ENCODE measurements at regions not wholly inside any gene's neighbourhood (a gene's known extent, or its start where the extent isn't known, plus 50 kb on each side); places are given as distances from the start of the nearest gene placed in this dataset.

DNA sequence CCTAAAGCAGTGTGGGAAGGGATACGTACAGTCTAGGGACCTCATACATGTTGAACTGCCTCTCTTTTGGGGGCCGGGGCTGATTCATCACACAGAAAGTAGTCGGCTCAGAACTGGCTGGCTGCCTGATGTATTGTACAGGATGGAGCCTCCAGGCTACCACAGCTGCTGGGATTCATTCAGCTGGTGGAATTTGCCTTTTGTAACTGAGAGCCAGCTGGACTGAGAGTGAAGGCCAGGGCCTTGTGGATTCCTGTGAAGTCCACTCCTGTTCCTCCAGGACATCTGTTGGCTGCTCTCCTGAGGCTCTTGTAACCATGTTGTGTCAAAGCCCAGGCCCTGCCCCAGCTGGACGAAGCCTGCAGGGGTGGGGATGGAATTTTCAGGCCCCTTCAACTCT is 116.3 kb upstream of the PRICKLE1 start:
- TF ChIP-seq, protein P1, sequence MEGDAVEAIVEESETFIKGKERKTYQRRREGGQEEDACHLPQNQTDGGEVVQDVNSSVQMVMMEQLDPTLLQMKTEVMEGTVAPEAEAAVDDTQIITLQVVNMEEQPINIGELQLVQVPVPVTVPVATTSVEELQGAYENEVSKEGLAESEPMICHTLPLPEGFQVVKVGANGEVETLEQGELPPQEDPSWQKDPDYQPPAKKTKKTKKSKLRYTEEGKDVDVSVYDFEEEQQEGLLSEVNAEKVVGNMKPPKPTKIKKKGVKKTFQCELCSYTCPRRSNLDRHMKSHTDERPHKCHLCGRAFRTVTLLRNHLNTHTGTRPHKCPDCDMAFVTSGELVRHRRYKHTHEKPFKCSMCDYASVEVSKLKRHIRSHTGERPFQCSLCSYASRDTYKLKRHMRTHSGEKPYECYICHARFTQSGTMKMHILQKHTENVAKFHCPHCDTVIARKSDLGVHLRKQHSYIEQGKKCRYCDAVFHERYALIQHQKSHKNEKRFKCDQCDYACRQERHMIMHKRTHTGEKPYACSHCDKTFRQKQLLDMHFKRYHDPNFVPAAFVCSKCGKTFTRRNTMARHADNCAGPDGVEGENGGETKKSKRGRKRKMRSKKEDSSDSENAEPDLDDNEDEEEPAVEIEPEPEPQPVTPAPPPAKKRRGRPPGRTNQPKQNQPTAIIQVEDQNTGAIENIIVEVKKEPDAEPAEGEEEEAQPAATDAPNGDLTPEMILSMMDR (IDR thresholded peaks at IDR 0.05), result no peak
- TF ChIP-seq EZH2 (IDR thresholded peaks at IDR 0.05) (no peak), EZH2phosphoT487 (IDR thresholded peaks at IDR 0.05) (no peak)
